Panc1 (cell line): ENCODE measurements at regions not wholly inside any gene's neighbourhood (a gene's known extent, or its start where the extent isn't known, plus 50 kb on each side); places are given as distances from the start of the nearest gene placed in this dataset.

Experiments
- ATAC-seq: fragments of 200-7000 bp; cut with Tn5 transposase; 2 replicates; pipeline ENCODE4 v1.9.1; 2020; ENCODE audit warnings: mild to moderate bottlenecking, moderate library complexity
- BruUV-seq: library from RNA; stranded (reverse); fragments of 400-500 nt; replicated peaks from 2 replicates; lab custom pipeline; 2021; lab: Mats Ljungman, UMichigan
- CTCF ChIA-PET: fragments of 300-600 bp; sonication (Branson Sonifier 250); formaldehyde crosslinking; loops from one replicate; lab custom pipeline; 2022; ENCODE audit warnings: antibody characterized with exemption; lab: Charles Lee
- POLR2A ChIA-PET: fragments of 300-600 bp; sonication (Branson Sonifier 250); formaldehyde crosslinking; loops from one replicate; lab custom pipeline; 2022; ENCODE audit warnings: antibody characterized with exemption; lab: Charles Lee
- DNase-seq: peaks from one replicate; pipeline ENCODE4 v3.0.0-alpha.2; 2010; ENCODE audit warnings: low read depth, low spot score
- H3K27ac ChIP-seq: 2 replicates; pipeline ENCODE4 v1.5.1; 2011; ENCODE audit warnings: mild to moderate bottlenecking, low read length, inconsistent platforms
- H3K27me3 ChIP-seq: fragments of 200-500 bp; sonication (Bioruptor generic); 2 replicates; pipeline ENCODE4 v1.6.0; 2014; ENCODE audit warnings: low read length, inconsistent platforms; ENCODE audit not compliant: control insufficient read depth, insufficient read depth
- H3K36me3 ChIP-seq: fragments of 200-500 bp; sonication (Bioruptor generic); 2 replicates; pipeline ENCODE4 v1.5.1; 2014; ENCODE audit warnings: inconsistent platforms, mild to moderate bottlenecking, low read length, moderate library complexity; ENCODE audit not compliant: control insufficient read depth, insufficient read depth
- H3K4me1 ChIP-seq: 2 replicates; pipeline ENCODE4 v1.5.1; 2011; ENCODE audit warnings: inconsistent platforms, mild to moderate bottlenecking, low read length, moderate library complexity; ENCODE audit not compliant: control insufficient read depth, insufficient read depth
- H3K4me3 ChIP-seq, 2 experiments: 2 replicates each; pipeline ENCODE4 v1.5.1; 2011 to 2012; ENCODE audit warnings: low read depth in 2 of 2, low read length in 2 of 2, mild to moderate bottlenecking in 2 of 2, inconsistent platforms in 1 of 2, moderate library complexity in 1 of 2
- H3K9me3 ChIP-seq: fragments of 200-500 bp; sonication (Bioruptor generic); 2 replicates; pipeline ENCODE4 v1.5.1; 2014; ENCODE audit warnings: low read depth, mild to moderate bottlenecking, inconsistent platforms, low read length, moderate library complexity; ENCODE audit not compliant: control insufficient read depth, insufficient read depth
- CTCF ChIP-seq: fragments of 450-650 bp; IDR thresholded peaks from 2 replicates; pipeline ENCODE4 v1.5.1; 2017; ENCODE audit warnings: mild to moderate bottlenecking
- POLR2AphosphoS5 ChIP-seq: IDR thresholded peaks from 2 replicates; pipeline ENCODE4 v1.6.1; 2012; ENCODE audit warnings: mild to moderate bottlenecking, low read depth, low read length, moderate library complexity
- REST ChIP-seq, 2 experiments: IDR thresholded peaks; 2 replicates each; pipeline ENCODE4 v1.6.1; 2011 to 2012; ENCODE audit warnings: low read depth in 2 of 2, control low read depth in 1 of 2, low read length in 1 of 2, mild to moderate bottlenecking in 1 of 2, moderate library complexity in 1 of 2; ENCODE audit not compliant: insufficient read depth in 1 of 2
- SIN3A ChIP-seq: IDR thresholded peaks from 2 replicates; pipeline ENCODE4 v1.6.1; 2012; ENCODE audit warnings: low read depth, mild to moderate bottlenecking, low read length, moderate library complexity, borderline replicate concordance; ENCODE audit not compliant: insufficient read depth
- TCF7L2 ChIP-seq: IDR thresholded peaks from 2 replicates; pipeline ENCODE4 v1.6.1; 2011; ENCODE audit warnings: mild to moderate bottlenecking, low read depth, low read length, inconsistent platforms
- in situ Hi-C: cut with HindIII; loops from 2 replicates; pipeline ENCODE4 v1.10.0; 2016; ENCODE audit warnings: low sequenced_read_pairs, low pct_unique_long_range_greater_than_20kb
- intact Hi-C: fragments of 100-400 bp; cut with micrococcal nuclease; formaldehyde crosslinking; loops from one replicate; pipeline ENCODE4 v1.10.0; 2022; ENCODE audit not compliant: unreplicated experiment

GRCh38 chr14:103205541-103205906, 82.3 kb downstream of the TNFAIP2 start:
- no peak for ATAC-seq
- POLR2A ChIA-PET = no interaction called here
- CTCF ChIA-PET = no interaction called here
- Histone ChIP-seq H3K36me3 (no peaks in the 10 kb centered on the region), H3K4me1 (peaks cover 3% of the 10 kb centered on the region; the same call in 1 of the 2 replicates), H3K27ac (no peak overlapping the region), H3K27me3 (no peaks in the 10 kb centered on the region), H3K9me3 (peaks cover 4% of the 10 kb centered on the region; the same call in 1 of the 2 replicates), H3K4me3 (no peak overlapping the region)
- no peak for DNase-seq
- TF ChIP-seq REST (IDR thresholded peaks at IDR 0.05; ENCODE audit: insufficient read depth in 1 of 2, low read depth in 2 of 2, low read length in 1 of 2) (no peak), POLR2AphosphoS5 (no peak), SIN3A (no peak), TCF7L2 (no peak), CTCF (no peak)
- BruUV-seq = no TSS peak
- in situ Hi-C loops (no loop called here), intact Hi-C loops (no loop called here)

GRCh38 chr14:103206023-103206481, 82.8 kb downstream of the TNFAIP2 start:
- ChIA-PET CTCF (no interaction called here), POLR2A (no interaction called here)
- Histone ChIP-seq H3K9me3 (peaks cover 4% of the 10 kb centered on the region; the same call in 1 of the 2 replicates), H3K27me3 (no peaks in the 10 kb centered on the region), H3K36me3 (no peaks in the 10 kb centered on the region), H3K27ac (no peak overlapping the region), H3K4me3 (no peak overlapping the region), H3K4me1 (peaks cover 3% of the 10 kb centered on the region; the same call in 1 of the 2 replicates)
- DNase-seq (no peak), ATAC-seq (no peak)
- intact Hi-C loops = no loop called here
- BruUV-seq = no TSS peak
- TF ChIP-seq CTCF (no peak), REST (IDR thresholded peaks at IDR 0.05; ENCODE audit: insufficient read depth in 1 of 2, low read depth in 2 of 2, low read length in 1 of 2) (no peak), SIN3A (no peak)
- in situ Hi-C loops = no loop called here
